Upper lobe of right lung (tissue), 1 donor: ENCODE measurements at regions not wholly inside any gene's neighbourhood (a gene's known extent, or its start where the extent isn't known, plus 50 kb on each side); places are given as distances from the start of the nearest gene placed in this dataset.

Source experiments
- ATAC-seq: fragments of 200-7000 bp; cut with Tn5 transposase; one replicate; pipeline ENCODE4 v1.9.1; 2020; ENCODE audit warnings: mild to moderate bottlenecking, moderate library complexity
- DNase-seq: peaks from one replicate; pipeline ENCODE4 v3.0.0-alpha.2; 2020
- H3K27ac ChIP-seq: fragments of 200-600 bp; one replicate; pipeline ENCODE4 v1.8.0; 2022
- H3K27me3 ChIP-seq: fragments of 200-600 bp; one replicate; pipeline ENCODE4 v1.8.0; 2022; ENCODE audit warnings: mild to moderate bottlenecking
- H3K36me3 ChIP-seq: fragments of 200-600 bp; one replicate; pipeline ENCODE4 v1.8.0; 2022
- H3K4me1 ChIP-seq: fragments of 200-600 bp; one replicate; pipeline ENCODE4 v1.8.0; 2022
- H3K4me3 ChIP-seq: fragments of 200-600 bp; one replicate; pipeline ENCODE4 v1.8.0; 2022; ENCODE audit warnings: mild to moderate bottlenecking
- H3K9me3 ChIP-seq: fragments of 200-600 bp; one replicate; pipeline ENCODE4 v1.8.0; 2022
- intact Hi-C: fragments of 100-400 bp; cut with DNase I; formaldehyde crosslinking; loops from one replicate; pipeline ENCODE4 v1.11.0; 2022
- TF ChIP-seq, protein P1 (sequence below): fragments of 200-600 bp; IDR thresholded peaks from one replicate; pipeline ENCODE4 v1.8.0; 2022; ENCODE audit warnings: antibody characterized with exemption
- donor health status: DM: no; HTN: yes; CAD: no; lungs with severe emphysema.

DNA sequence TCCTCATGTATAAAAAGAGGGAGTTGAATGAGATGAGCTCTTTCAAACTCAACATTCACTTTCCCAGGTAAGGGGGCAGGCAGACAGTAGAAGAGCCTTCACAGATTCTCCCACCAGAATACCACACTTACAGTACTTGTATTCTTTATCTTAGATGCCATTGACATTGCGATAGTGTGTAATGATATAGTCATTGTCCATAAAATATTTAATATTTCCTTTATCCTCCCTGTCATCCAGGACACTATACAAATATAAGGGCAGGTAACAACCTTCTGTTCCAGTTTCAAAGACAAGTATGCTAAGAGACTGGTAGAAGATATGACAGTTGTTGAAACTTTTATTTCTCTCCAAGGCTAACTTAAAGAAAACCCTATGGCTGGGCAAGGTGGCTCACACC lies 56.5 kb upstream of the MTF2 start:
- Histone ChIP-seq H3K4me1 (no peaks in the 10 kb centered on the region), H3K4me3 (no peak overlapping the region), H3K36me3 (no peaks in the 10 kb centered on the region), H3K27ac (no peak overlapping the region), H3K9me3 (no peaks in the 10 kb centered on the region), H3K27me3 (no peaks in the 10 kb centered on the region)
- DNase-seq (no peak), ATAC-seq (no peak)
- TF ChIP-seq, protein P1, sequence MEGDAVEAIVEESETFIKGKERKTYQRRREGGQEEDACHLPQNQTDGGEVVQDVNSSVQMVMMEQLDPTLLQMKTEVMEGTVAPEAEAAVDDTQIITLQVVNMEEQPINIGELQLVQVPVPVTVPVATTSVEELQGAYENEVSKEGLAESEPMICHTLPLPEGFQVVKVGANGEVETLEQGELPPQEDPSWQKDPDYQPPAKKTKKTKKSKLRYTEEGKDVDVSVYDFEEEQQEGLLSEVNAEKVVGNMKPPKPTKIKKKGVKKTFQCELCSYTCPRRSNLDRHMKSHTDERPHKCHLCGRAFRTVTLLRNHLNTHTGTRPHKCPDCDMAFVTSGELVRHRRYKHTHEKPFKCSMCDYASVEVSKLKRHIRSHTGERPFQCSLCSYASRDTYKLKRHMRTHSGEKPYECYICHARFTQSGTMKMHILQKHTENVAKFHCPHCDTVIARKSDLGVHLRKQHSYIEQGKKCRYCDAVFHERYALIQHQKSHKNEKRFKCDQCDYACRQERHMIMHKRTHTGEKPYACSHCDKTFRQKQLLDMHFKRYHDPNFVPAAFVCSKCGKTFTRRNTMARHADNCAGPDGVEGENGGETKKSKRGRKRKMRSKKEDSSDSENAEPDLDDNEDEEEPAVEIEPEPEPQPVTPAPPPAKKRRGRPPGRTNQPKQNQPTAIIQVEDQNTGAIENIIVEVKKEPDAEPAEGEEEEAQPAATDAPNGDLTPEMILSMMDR, result no peak
- intact Hi-C loops, result no loop called here

DNA sequence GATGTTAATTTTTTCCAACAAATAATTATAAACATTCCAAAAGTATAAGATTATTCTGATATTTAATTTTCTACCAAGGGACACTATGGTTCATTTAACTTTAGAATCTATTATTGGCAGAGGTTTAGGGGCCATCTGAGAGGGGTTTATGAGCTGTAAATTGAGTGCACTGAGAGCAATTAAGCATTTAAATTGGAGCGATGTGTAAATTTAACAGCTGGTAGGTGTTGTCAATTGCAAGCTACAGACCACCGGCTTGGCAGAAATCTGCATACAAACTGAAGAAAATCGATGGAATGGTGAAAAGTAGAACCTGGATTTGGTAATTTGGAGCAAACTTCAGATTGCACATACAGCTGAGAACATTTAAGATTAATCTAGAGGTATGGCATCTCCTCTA lies 55.8 kb upstream of the MTF2 start:
- Histone ChIP-seq H3K36me3 (no peaks in the 10 kb centered on the region), H3K27me3 (no peaks in the 10 kb centered on the region), H3K9me3 (no peaks in the 10 kb centered on the region), H3K4me1 (no peaks in the 10 kb centered on the region), H3K4me3 (no peak overlapping the region), H3K27ac (no peak overlapping the region)
- TF ChIP-seq, protein P1, result no peak
- no peak for DNase-seq
- no peak for ATAC-seq
- intact Hi-C loops, result no loop called here

DNA sequence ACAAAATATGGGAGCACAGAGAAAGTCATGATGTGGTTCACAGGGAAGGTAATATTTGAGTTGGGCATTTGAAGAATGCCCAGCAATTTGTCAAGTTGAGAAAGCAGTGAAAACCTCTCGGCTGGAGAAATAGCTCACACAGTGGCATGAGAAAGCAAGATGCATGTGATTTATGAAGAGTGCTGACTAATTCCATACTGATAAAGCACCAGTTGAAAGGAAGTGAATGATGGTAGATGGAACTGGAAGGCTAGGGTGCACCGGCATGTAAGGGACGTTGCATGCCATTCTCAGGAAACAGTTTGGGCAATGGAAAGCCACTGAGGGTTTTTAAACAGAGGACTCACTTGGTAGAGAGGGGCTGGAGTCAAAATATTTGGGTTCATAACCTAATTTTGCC lies 53.5 kb upstream of the MTF2 start:
- TF ChIP-seq, protein P1, result no peak
- no peak for DNase-seq
- H3K27me3 ChIP-seq, result no peaks in the 10 kb centered on the region

DNA sequence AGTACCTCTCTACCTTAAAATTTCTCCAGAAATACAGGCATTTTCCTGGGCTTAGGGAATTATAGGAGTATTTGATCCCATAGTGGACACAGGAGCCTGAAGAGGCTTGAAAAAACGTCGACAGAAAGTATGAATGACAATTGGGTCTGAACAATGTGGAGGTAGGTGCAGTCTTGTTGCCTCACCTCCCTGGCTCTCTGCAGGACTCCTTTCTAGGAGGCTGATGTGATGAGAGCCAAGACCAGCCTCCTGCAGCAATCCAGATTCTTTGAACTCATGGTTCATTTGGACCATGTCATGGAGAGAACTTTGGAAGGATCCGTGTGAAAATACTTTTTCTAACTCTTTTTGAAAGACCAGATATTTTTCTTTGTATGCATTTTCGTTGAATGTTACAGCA lies 50.5 kb upstream of the MTF2 start:
- intact Hi-C loops, result no loop called here
- Histone ChIP-seq H3K4me3 (no peak overlapping the region), H3K36me3 (no peaks in the 10 kb centered on the region), H3K27ac (no peak overlapping the region), H3K27me3 (no peaks in the 10 kb centered on the region), H3K4me1 (no peaks in the 10 kb centered on the region), H3K9me3 (no peaks in the 10 kb centered on the region)
- ATAC-seq (no peak), DNase-seq (no peak)
- TF ChIP-seq, protein P1, result no peak

More for the DNA sequence above, 53.5 kb upstream of the MTF2 start:
- Histone ChIP-seq H3K4me3 (no peak overlapping the region), H3K9me3 (no peaks in the 10 kb centered on the region), H3K36me3 (no peaks in the 10 kb centered on the region), H3K27ac (no peak overlapping the region), H3K4me1 (no peaks in the 10 kb centered on the region)
- intact Hi-C loops, result no loop called here
- no peak for ATAC-seq
